Activated naive CD4-positive, alpha-beta T cell treated with anti-CD3 and anti-CD28 coated beads, Interleukin-2, amount 50 U/mL, for 24 hours (primary cell): ENCODE measurements at regions not wholly inside any gene's neighbourhood (a gene's known extent, or its start where the extent isn't known, plus 50 kb on each side); places are given as distances from the start of the nearest gene placed in this dataset.
"Not testable (repeated sequence)": the region's sequence is repeated elsewhere in the genome, so short reads cannot be mapped to it uniquely, and the experiment has no call there.

Experiments
- H3K27ac Mint-ChIP-seq: one replicate; pipeline ENCODE4 v1.8.0; 2021; ENCODE audit warnings: mild to moderate bottlenecking, mixed read lengths
- H3K27me3 Mint-ChIP-seq: one replicate; pipeline ENCODE4 v1.8.0; 2021; ENCODE audit warnings: mixed read lengths
- H3K36me3 Mint-ChIP-seq: one replicate; pipeline ENCODE4 v1.8.0; 2021; ENCODE audit warnings: mixed read lengths
- H3K4me1 Mint-ChIP-seq: one replicate; pipeline ENCODE4 v1.8.0; 2021; ENCODE audit warnings: mixed read lengths
- H3K4me3 Mint-ChIP-seq: one replicate; pipeline ENCODE4 v1.8.0; 2021; ENCODE audit warnings: mild to moderate bottlenecking, mixed read lengths
- H3K9me3 Mint-ChIP-seq: one replicate; pipeline ENCODE4 v1.8.0; 2021; ENCODE audit warnings: mixed read lengths

DNA sequence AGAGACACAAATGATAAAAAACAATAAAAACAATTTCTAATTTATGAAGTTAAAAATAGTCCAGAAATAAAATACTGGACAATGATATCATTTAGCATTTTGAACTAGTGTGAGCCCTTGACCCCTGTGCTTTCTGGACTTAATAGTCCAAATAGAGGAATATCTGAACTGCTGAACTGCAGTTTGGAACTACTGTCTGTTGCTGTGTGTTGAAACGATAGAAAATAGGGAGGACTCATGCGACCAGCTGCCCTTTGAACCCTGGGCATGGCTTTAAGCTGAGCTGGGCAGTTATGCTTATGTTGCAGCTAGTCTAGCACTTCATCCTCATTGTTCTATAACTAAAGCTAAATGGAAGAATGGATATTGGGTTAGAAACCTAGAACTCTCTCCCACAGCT lies 99.5 kb downstream of the FMR1NB start:
- Mint-ChIP-seq H3K27ac (no peak overlapping the region), H3K4me3 (no peak overlapping the region), H3K4me1 (no peaks in the 10 kb centered on the region), H3K36me3 (no peaks in the 10 kb centered on the region), H3K9me3 (no peaks in the 10 kb centered on the region), H3K27me3 (no peaks in the 10 kb centered on the region)

- Mint-ChIP-seq H3K27me3 (no peaks in the 10 kb centered on the region), H3K4me3 (no peak overlapping the region), H3K36me3 (no peaks in the 10 kb centered on the region), H3K27ac (no peak overlapping the region), H3K9me3 (no peaks in the 10 kb centered on the region), H3K4me1 (no peaks in the 10 kb centered on the region)
Measured at GRCh38 chrX:148084611-148085010, 103.5 kb downstream of the FMR1NB start.

DNA sequence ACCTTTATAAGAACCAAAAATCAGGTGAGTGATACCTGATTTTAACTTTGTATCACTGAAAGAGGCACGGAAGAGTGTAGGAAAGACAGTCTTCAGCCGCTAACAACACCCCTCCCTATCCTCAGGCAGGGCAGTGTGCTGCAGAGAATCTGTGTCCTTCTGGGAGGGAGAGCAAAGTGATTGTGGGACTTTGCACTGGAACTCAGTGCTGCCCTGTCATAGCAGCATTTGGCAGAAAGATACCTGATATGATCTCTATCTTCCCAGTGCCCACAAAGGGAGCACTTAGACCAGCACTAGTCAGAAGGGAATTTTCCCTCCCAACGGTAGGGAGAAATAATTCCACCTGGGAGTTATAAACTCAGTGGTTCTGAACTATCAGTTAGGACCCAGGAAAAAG lies 139.0 kb downstream of the FMR1NB start:
- Mint-ChIP-seq H3K27me3 (no peaks in the 10 kb centered on the region), H3K9me3 (no peaks in the 10 kb centered on the region), H3K27ac (no peak overlapping the region), H3K4me1 (no peaks in the 10 kb centered on the region), H3K4me3 (no peak overlapping the region), H3K36me3 (no peaks in the 10 kb centered on the region)

DNA sequence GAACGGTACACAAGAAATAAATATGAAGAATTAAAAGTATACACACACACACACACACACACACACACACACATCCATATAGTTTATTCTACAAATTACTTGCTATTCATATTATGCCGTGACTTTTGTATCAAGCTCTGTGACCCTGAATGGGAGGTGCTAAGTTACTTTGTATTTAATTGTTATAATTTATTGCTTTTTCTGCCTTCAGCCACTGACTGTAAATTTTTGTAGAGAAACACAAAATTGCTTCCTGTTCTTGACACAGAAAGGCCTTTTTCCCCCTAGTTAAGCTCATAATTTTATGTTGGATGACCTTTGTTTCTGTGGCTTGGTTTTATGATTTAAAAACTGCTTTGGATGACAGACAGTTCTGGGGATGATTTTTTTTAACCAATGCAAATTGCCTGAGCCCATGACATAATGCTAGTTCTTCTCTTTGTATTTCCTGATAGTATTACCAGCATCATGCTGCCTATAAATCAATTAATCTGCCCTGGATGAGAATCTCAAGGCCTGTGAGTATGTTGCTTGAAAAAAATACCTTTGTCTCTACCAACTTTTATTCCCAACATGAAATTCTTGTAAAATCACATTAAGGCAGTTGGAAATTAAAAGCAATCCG lies 140.0 kb downstream of the FMR1NB start:
- Mint-ChIP-seq H3K9me3 (no peaks in the 10 kb centered on the region), H3K4me3 (no peak overlapping the region), H3K36me3 (no peaks in the 10 kb centered on the region), H3K27ac (no peak overlapping the region), H3K27me3 (no peaks in the 10 kb centered on the region), H3K4me1 (no peaks in the 10 kb centered on the region)

DNA sequence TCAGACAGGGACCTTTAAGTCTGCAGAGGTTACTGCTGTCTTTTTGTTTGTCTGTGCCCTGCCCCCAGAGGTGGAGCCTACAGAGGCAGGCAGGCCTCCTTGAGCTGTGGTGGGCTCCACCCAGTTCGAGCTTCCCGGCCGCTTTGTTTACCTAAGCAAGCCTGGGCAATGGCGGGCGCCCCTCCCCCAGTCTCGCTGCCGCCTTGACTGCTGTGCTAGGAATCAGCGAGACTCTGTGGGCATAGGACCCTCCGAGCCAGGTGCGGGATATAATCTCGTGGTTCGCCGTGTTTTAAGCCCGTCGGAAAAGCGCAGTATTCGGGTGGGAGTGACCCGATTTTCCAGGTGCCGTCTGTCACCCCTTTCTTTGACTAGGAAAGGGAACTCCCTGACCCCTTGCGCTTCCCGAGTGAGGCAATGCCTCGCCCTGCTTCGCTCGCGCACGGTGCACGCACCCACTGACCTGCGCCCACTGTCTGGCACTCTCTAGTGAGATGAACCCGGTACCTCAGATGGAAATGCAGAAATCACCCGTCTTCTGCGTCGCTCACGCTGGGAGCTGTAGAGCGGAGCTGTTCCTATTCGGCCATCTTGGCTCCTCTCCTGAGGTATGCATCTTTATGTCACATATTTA lies 147.9 kb downstream of the FMR1NB start:
- not testable (repeated sequence) for H3K27me3 Mint-ChIP-seq, H3K9me3 Mint-ChIP-seq, H3K4me1 Mint-ChIP-seq, H3K36me3 Mint-ChIP-seq, H3K4me3 Mint-ChIP-seq, H3K27ac Mint-ChIP-seq

- H3K4me1 Mint-ChIP-seq, result no peaks in the 10 kb centered on the region
- no peak overlapping the region for H3K27ac Mint-ChIP-seq
- H3K27me3 Mint-ChIP-seq, result no peaks in the 10 kb centered on the region
- no peaks in the 10 kb centered on the region for H3K36me3 Mint-ChIP-seq
- H3K9me3 Mint-ChIP-seq, result no peaks in the 10 kb centered on the region
- no peak overlapping the region for H3K4me3 Mint-ChIP-seq
Measured at GRCh38 chrX:148133105-148133725, 152.1 kb downstream of the FMR1NB start.

DNA sequence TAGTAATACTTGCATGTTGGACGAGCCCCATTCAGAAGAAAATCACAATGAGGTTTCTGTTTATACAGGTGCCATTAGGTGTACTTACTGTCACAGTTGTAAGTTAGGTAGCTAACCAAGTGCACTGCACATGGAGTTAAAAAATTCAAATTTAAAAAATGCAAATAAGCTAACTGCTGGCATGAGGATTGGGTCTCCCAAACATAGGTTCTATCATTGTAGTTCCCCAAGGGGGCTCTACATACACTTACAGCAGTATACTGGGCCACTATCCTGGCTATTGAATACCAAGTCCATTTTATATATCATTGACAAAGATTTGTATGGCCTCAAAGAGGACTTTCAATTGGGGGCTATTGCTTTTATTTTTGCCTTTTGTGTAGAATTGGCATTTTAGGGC lies 153.4 kb downstream of the FMR1NB start:
- H3K9me3 Mint-ChIP-seq, result no peaks in the 10 kb centered on the region
- no peak overlapping the region for H3K27ac Mint-ChIP-seq
- no peaks in the 10 kb centered on the region for H3K27me3 Mint-ChIP-seq
- no peaks in the 10 kb centered on the region for H3K36me3 Mint-ChIP-seq
- H3K4me3 Mint-ChIP-seq, result no peak overlapping the region
- H3K4me1 Mint-ChIP-seq, result no peaks in the 10 kb centered on the region

GRCh38 chrX:148135738-148136137 lies 154.6 kb downstream of the FMR1NB start:
- Mint-ChIP-seq H3K4me3 (no peak overlapping the region), H3K27ac (no peak overlapping the region), H3K9me3 (no peaks in the 10 kb centered on the region), H3K36me3 (no peaks in the 10 kb centered on the region), H3K27me3 (no peaks in the 10 kb centered on the region), H3K4me1 (no peaks in the 10 kb centered on the region)

- H3K4me3 Mint-ChIP-seq, result no peak overlapping the region
- H3K9me3 Mint-ChIP-seq, result no peaks in the 10 kb centered on the region
- H3K36me3 Mint-ChIP-seq, result no peaks in the 10 kb centered on the region
- no peak overlapping the region for H3K27ac Mint-ChIP-seq
- no peaks in the 10 kb centered on the region for H3K27me3 Mint-ChIP-seq
- H3K4me1 Mint-ChIP-seq, result no peaks in the 10 kb centered on the region
Measured at GRCh38 chrX:148146121-148146520, 165.0 kb downstream of the FMR1NB start.

GRCh38 chrX:148156986-148157385 lies 175.8 kb downstream of the FMR1NB start:
- H3K9me3 Mint-ChIP-seq, result no peaks in the 10 kb centered on the region
- no peaks in the 10 kb centered on the region for H3K27me3 Mint-ChIP-seq
- peaks cover 4% of the 10 kb centered on the region for H3K4me1 Mint-ChIP-seq
- H3K27ac Mint-ChIP-seq, result no peak overlapping the region
- no peaks in the 10 kb centered on the region for H3K36me3 Mint-ChIP-seq
- H3K4me3 Mint-ChIP-seq, result no peak overlapping the region

- no peaks in the 10 kb centered on the region for H3K9me3 Mint-ChIP-seq
- H3K4me1 Mint-ChIP-seq, result peaks cover 4% of the 10 kb centered on the region
- no peaks in the 10 kb centered on the region for H3K36me3 Mint-ChIP-seq
- no peak overlapping the region for H3K4me3 Mint-ChIP-seq
- no peak overlapping the region for H3K27ac Mint-ChIP-seq
- no peaks in the 10 kb centered on the region for H3K27me3 Mint-ChIP-seq
Measured at GRCh38 chrX:148159796-148160195, 178.7 kb downstream of the FMR1NB start.

DNA sequence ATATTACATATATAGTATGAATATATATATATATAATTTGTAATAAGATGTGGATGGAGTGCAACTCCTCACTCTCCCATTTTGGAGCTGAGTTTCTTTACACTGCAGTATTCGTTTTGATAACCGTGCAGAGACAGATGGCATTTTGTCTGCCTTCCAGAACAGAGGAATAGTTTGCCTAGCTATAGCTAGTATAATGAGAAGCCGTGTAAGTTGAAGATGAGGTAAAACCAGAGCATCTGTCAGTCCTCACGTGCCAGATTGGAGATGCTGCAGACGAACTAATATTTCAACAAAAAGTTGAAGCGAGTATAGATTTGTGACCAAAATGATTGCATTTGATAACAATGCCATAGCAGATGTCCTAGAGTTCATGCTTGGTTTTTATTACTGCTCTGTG lies 180.6 kb downstream of the FMR1NB start:
- Mint-ChIP-seq H3K27ac (no peak overlapping the region), H3K4me3 (no peak overlapping the region), H3K4me1 (peaks cover 2% of the 10 kb centered on the region), H3K36me3 (no peaks in the 10 kb centered on the region), H3K27me3 (no peaks in the 10 kb centered on the region), H3K9me3 (no peaks in the 10 kb centered on the region)

DNA sequence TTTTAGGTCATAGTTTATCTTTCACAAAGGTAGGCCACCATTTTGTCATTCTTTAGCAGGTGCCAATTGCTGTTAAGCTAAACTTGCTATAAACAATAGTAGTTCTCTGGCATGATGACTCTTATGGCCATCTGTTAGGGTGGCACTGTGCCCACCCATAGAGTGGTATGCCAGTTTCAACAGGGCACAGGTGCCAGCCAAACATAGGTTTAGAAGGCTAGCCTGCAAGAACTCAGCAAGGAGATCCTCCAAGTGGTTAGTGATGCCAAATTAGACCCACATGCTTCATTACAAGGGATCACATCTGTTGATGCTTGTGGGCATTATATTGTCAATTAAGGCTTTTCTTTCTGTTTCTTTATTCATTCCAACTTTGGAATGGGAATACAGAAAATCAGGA lies 204.5 kb downstream of the FMR1NB start:
- no peaks in the 10 kb centered on the region for H3K36me3 Mint-ChIP-seq
- no peaks in the 10 kb centered on the region for H3K27me3 Mint-ChIP-seq
- no peaks in the 10 kb centered on the region for H3K4me1 Mint-ChIP-seq
- H3K9me3 Mint-ChIP-seq, result no peaks in the 10 kb centered on the region
- H3K4me3 Mint-ChIP-seq, result no peak overlapping the region
- H3K27ac Mint-ChIP-seq, result no peak overlapping the region

DNA sequence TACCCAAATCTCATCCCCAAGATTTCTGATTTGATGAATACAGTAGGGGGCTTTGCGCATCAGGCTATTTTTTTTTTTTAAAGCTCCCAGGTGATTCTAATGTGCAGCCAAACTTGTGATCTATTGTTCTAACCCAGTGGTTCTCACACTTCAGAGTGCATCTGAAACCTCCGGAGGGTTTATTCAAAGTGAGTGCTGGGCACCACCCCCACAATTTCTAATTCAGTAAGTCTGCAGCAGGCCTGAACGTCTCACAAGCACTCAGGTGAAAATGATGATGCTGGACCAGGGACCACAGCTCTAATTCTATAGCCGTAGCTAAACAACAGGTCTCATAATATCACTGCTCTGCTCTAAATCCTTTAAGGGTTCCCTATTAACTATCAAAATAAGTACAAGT lies 211.4 kb downstream of the FMR1NB start:
- Mint-ChIP-seq H3K27me3 (no peaks in the 10 kb centered on the region), H3K4me3 (no peak overlapping the region), H3K27ac (no peak overlapping the region), H3K36me3 (no peaks in the 10 kb centered on the region), H3K4me1 (peaks cover 4% of the 10 kb centered on the region), H3K9me3 (no peaks in the 10 kb centered on the region)

DNA sequence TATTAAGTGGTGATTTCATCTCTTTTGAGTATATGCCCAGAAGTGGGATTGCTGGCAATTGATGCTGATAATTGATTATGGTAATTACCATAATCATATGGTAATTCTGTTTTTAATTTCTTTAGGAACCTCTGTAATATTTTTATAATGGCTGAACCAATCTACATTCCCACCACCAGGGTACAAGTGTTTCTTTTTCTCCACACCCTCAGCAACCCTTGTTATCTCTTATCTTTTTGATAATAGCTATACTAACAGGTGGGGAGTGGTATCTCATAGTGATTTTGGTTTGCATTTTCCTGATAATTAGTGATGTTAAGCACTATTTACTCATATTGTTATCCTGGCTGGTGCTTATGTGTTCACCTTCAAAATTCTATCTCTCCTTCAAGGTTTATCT lies 212.6 kb downstream of the FMR1NB start:
- peaks cover 4% of the 10 kb centered on the region for H3K4me1 Mint-ChIP-seq
- no peak overlapping the region for H3K27ac Mint-ChIP-seq
- no peaks in the 10 kb centered on the region for H3K27me3 Mint-ChIP-seq
- H3K9me3 Mint-ChIP-seq, result no peaks in the 10 kb centered on the region
- H3K36me3 Mint-ChIP-seq, result no peaks in the 10 kb centered on the region
- H3K4me3 Mint-ChIP-seq, result no peak overlapping the region

DNA sequence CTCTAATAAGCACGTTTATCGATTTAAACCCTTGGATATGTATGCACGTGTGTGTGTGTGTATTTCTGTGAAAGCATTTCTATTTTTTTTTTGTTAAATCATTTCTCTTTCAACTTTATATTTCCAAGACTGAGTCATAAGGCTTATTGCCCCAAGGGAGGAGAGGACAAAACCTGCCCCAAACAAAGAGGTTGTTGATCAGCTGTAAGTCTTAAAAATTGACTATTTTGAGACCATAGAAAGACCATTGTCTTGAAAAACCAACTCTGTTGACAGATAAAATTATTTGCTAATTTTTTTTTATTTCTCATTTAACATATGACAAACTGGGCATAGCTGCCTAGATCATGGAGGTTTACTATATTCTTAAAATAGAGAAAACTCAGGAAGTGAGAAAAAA lies 222.4 kb downstream of the FMR1NB start:
- H3K4me1 Mint-ChIP-seq, result peaks cover 5% of the 10 kb centered on the region
- no peaks in the 10 kb centered on the region for H3K9me3 Mint-ChIP-seq
- H3K36me3 Mint-ChIP-seq, result no peaks in the 10 kb centered on the region
- no peak overlapping the region for H3K27ac Mint-ChIP-seq
- no peak overlapping the region for H3K4me3 Mint-ChIP-seq
- H3K27me3 Mint-ChIP-seq, result no peaks in the 10 kb centered on the region

GRCh38 chrX:148204195-148204594 lies 223.1 kb downstream of the FMR1NB start:
- Mint-ChIP-seq H3K27ac (no peak overlapping the region), H3K4me3 (no peak overlapping the region), H3K9me3 (no peaks in the 10 kb centered on the region), H3K27me3 (no peaks in the 10 kb centered on the region), H3K4me1 (peaks cover 5% of the 10 kb centered on the region), H3K36me3 (no peaks in the 10 kb centered on the region)
